Lower leg skin (tissue), 4 donors: ENCODE measurements at regions not wholly inside any gene's neighbourhood (a gene's known extent, or its start where the extent isn't known, plus 50 kb on each side); places are given as distances from the start of the nearest gene placed in this dataset.

Experiments
- DNase-seq, 2 donors: peaks; one replicate each; pipeline ENCODE4 v3.0.0-alpha.2; 2019; ENCODE audit warnings: low spot score in 2 of 2
- H3K4me3 ChIP-seq: fragments of 200-600 bp; sonication (generic); 2 replicates; pipeline ENCODE4 v1.5.1; 2017; ENCODE audit warnings: mild to moderate bottlenecking, low read depth; ENCODE audit not compliant: poor library complexity, severe bottlenecking
- CTCF ChIP-seq, 3 donors: fragments of 450-650 bp; IDR thresholded peaks; one replicate each; pipeline ENCODE4 v1.5.1; 2016; ENCODE audit warnings: antibody characterized with exemption in 3 of 3, mild to moderate bottlenecking in 3 of 3, moderate library complexity in 2 of 3
- POLR2A ChIP-seq, 2 donors: fragments of 450-650 bp; IDR thresholded peaks; one replicate each; pipeline ENCODE4 v1.6.1; 2016 to 2017; ENCODE audit warnings: antibody characterized with exemption in 2 of 2, mild to moderate bottlenecking in 1 of 2, moderate library complexity in 1 of 2
- WGBS, 2 donors: methylation state at CpG; one replicate each; pipeline ENCODE4 v1.1.5; 2018; 5-methylcytosine and 5-hydroxymethylcytosine counted together
- intact Hi-C: fragments of 100-400 bp; cut with DNase I; formaldehyde crosslinking; loops from one replicate; pipeline ENCODE4 v1.15.0; 2023; ENCODE audit warnings: low total_unique reads

GRCh38 chr15:96088650-96089049, 241.8 kb upstream of the NR2F2 start:
- DNase-seq: no peak
- WGBS, 2 donors: 75 to 83% methylated on average over 1 of the region's 1 CpG
- TF ChIP-seq POLR2A (IDR thresholded peaks at IDR 0.05) (no peak), CTCF (IDR thresholded peaks at IDR 0.05) (no peak)
- intact Hi-C loops: no loop called here
- no peak overlapping the region for H3K4me3 ChIP-seq

GRCh38 chr15:96089405-96090058, 241.0 kb upstream of the NR2F2 start:
- intact Hi-C loops: no loop called here
- no peak for DNase-seq
- TF ChIP-seq CTCF (IDR thresholded peaks at IDR 0.05) (no peak), POLR2A (IDR thresholded peaks at IDR 0.05) (no peak)
- no peak overlapping the region for H3K4me3 ChIP-seq
- 64 to 68% methylated on average over 11 of the region's 11 CpGs for WGBS, 2 donors

GRCh38 chr15:96092186-96092585, 238.3 kb upstream of the NR2F2 start:
- 50 to 51% methylated on average over 1 of the region's 1 CpG for WGBS, 2 donors
- no peak overlapping the region for H3K4me3 ChIP-seq
- intact Hi-C loops: no loop called here
- no peak for DNase-seq
- TF ChIP-seq CTCF (IDR thresholded peaks at IDR 0.05) (no peak), POLR2A (IDR thresholded peaks at IDR 0.05) (no peak)

- intact Hi-C loops: no loop called here
- no peak for DNase-seq
- WGBS, 2 donors: 42 to 50% methylated on average over 2 of the region's 2 CpGs
- no peak overlapping the region for H3K4me3 ChIP-seq
- TF ChIP-seq POLR2A (IDR thresholded peaks at IDR 0.05) (no peak), CTCF (IDR thresholded peaks at IDR 0.05) (no peak)
Measured at GRCh38 chr15:96093063-96093462, 237.4 kb upstream of the NR2F2 start.

GRCh38 chr15:96097661-96098060, 232.8 kb upstream of the NR2F2 start:
- WGBS, 2 donors: 25 to 27% methylated on average over 2 of the region's 2 CpGs
- TF ChIP-seq CTCF (IDR thresholded peaks at IDR 0.05) (no peak), POLR2A (IDR thresholded peaks at IDR 0.05) (no peak)
- intact Hi-C loops: no loop called here
- H3K4me3 ChIP-seq: no peak overlapping the region
- DNase-seq: no peak

- no peak overlapping the region for H3K4me3 ChIP-seq
- 71 to 87% methylated on average over 6 of the region's 6 CpGs for WGBS, 2 donors
- DNase-seq: no peak
- TF ChIP-seq CTCF (IDR thresholded peaks at IDR 0.05) (no peak), POLR2A (IDR thresholded peaks at IDR 0.05) (no peak)
- intact Hi-C loops: no loop called here
Measured at GRCh38 chr15:96102631-96103030, 227.9 kb upstream of the NR2F2 start.
